Choroid plexus epithelial cell (primary cell): ENCODE measurements at regions not wholly inside any gene's neighbourhood (a gene's known extent, or its start where the extent isn't known, plus 50 kb on each side); places are given as distances from the start of the nearest gene placed in this dataset.

ENCODE experiments used
- DNase-seq: peaks from one replicate; pipeline ENCODE4 v3.0.0-alpha.2; 2010; ENCODE audit warnings: low read depth
- H3K4me3 ChIP-seq: 2 replicates; pipeline ENCODE4 v1.5.1; 2011; ENCODE audit warnings: low read depth, mild to moderate bottlenecking, control low read depth, low read length, moderate library complexity
- CTCF ChIP-seq: conservative IDR thresholded peaks from 2 replicates; pipeline ENCODE4 v1.5.1; 2011; ENCODE audit warnings: low read depth, mild to moderate bottlenecking, control low read depth, inconsistent platforms, low read length, moderate library complexity

- no peak for TF ChIP-seq CTCF
- DNase-seq, result peak; percentile 73
- H3K4me3 ChIP-seq, result no peak overlapping the region
Measured at GRCh38 chr9:21744841-21745240, 57.6 kb upstream of the MTAP start.

- no peak for TF ChIP-seq CTCF
- DNase-seq, result no peak
- H3K4me3 ChIP-seq, result no peak overlapping the region
Measured at GRCh38 chr9:21746550-21746949, 55.9 kb upstream of the MTAP start.

- no peak for TF ChIP-seq CTCF
- DNase-seq, result peak; percentile 69
- H3K4me3 ChIP-seq, result no peak overlapping the region
Measured at GRCh38 chr9:21747175-21747574, 55.3 kb upstream of the MTAP start.

GRCh38 chr9:21750021-21750735 lies 52.3 kb upstream of the MTAP start:
- no peak overlapping the region for H3K4me3 ChIP-seq
- peak; percentile 63 for DNase-seq
- no peak for TF ChIP-seq CTCF

GRCh38 chr9:21751998-21752397 lies 50.4 kb upstream of the MTAP start:
- DNase-seq, result no peak
- TF ChIP-seq CTCF, result no peak
- no peak overlapping the region for H3K4me3 ChIP-seq
